H1 (cell line): ENCODE measurements at regions not wholly inside any gene's neighbourhood (a gene's known extent, or its start where the extent isn't known, plus 50 kb on each side); places are given as distances from the start of the nearest gene placed in this dataset.

Experiments
- SAP30 ChIP-seq: fragments of 300-600 bp; sonication (generic); IDR thresholded peaks from 2 replicates; pipeline ENCODE4 v1.7.1; 2012; ENCODE audit warnings: low read length, moderate library complexity, mild to moderate bottlenecking, inconsistent platforms; ENCODE audit not compliant: insufficient read depth, insufficient replicate concordance
- SIX5 ChIP-seq: IDR thresholded peaks from 2 replicates; pipeline ENCODE4 v1.6.1; 2011; ENCODE audit warnings: mild to moderate bottlenecking, low read depth, low read length
- SP1 ChIP-seq: IDR thresholded peaks from 2 replicates; pipeline ENCODE4 v1.6.1; 2011; ENCODE audit warnings: low read depth, low read length
- SP4 ChIP-seq: IDR thresholded peaks from 2 replicates; pipeline ENCODE4 v1.6.1; 2012; ENCODE audit warnings: low read length, inconsistent platforms

DNA sequence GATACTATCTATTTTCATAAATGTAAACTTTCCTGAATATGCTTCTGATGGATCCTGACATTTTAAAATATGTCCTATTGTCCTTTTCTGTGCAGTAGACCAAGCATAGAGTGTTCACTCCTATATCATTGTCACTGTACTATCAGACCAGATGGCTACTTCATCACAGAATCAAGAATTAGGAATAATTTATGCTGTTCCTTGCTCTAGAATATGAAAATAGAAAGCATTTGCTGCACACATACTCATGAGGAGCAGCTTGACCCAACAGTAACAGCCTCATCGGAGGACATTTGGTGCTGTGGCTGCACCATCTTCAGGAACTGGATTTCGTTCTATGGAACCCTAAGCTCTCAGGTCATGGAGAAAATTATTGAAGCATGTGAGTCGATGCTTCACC lies 468.9 kb upstream of the HNRNPA3 start (continued):
- TF ChIP-seq SAP30 (no peak), SP4 (no peak), SIX5 (no peak), SP1 (no peak)
